Heart left ventricle (tissue), 16 donors: ENCODE measurements at regions not wholly inside any gene's neighbourhood (a gene's known extent, or its start where the extent isn't known, plus 50 kb on each side); places are given as distances from the start of the nearest gene placed in this dataset.
A peak's percentile ranks its signal among the peaks of the same experiment; 100 is the strongest.

Source experiments
- ATAC-seq, 4 donors: fragments of 200-7000 bp; cut with Tn5 transposase; one replicate each; pipeline ENCODE4 v1.9.1; 2020 to 2022; ENCODE audit warnings: moderate library complexity in 4 of 4, mild to moderate bottlenecking in 3 of 4, moderate number of reproducible peaks in 1 of 4
- DNase-seq, 5 donors: peaks; one replicate each; pipeline ENCODE4 v3.0.0-alpha.2; 2020
- H3K27ac ChIP-seq, 12 donors: fragments of 200-600 bp; sonication (generic) in 4 of 12; one replicate each; pipeline versions ENCODE4 v1.5.0 to v1.8.0; 2016 to 2022; ENCODE audit warnings: mild to moderate bottlenecking in 2 of 12
- H3K27me3 ChIP-seq, 9 donors: fragments of 200-600 bp; sonication (generic) in 2 of 9; one replicate each; pipeline versions ENCODE4 v1.5.1 to v1.8.0; 2016 to 2022; ENCODE audit warnings: mild to moderate bottlenecking in 3 of 9
- H3K36me3 ChIP-seq, 9 donors: fragments of 200-600 bp; sonication (generic) in 2 of 9; one replicate each; pipeline versions ENCODE4 v1.5.0 to v1.8.0; 2018 to 2022; ENCODE audit warnings: mild to moderate bottlenecking in 2 of 9
- H3K4me1 ChIP-seq, 12 donors: fragments of 200-600 bp; sonication (generic) in 4 of 12; one replicate each; pipeline versions ENCODE4 v1.5.0 to v1.8.0; 2016 to 2022; ENCODE audit warnings: mild to moderate bottlenecking in 3 of 12
- H3K4me3 ChIP-seq, 12 donors: fragments of 200-600 bp; sonication (generic) in 4 of 12; one replicate each; pipeline versions ENCODE4 v1.5.0 to v1.8.0; 2017 to 2022; ENCODE audit warnings: mild to moderate bottlenecking in 9 of 12, moderate library complexity in 4 of 12
- H3K9me3 ChIP-seq, 12 donors: fragments of 200-600 bp; sonication (generic) in 4 of 12; one replicate each; pipeline versions ENCODE4 v1.5.0 to v1.8.0; 2016 to 2022; ENCODE audit warnings: mild to moderate bottlenecking in 1 of 12
- CTCF ChIP-seq, 12 donors: fragments of 200-600 bp; sonication (generic) in 4 of 12; IDR thresholded peaks; one replicate each; pipeline versions ENCODE4 v1.5.0 to v1.8.0; 2018 to 2022; ENCODE audit warnings: antibody characterized with exemption in 12 of 12, mild to moderate bottlenecking in 5 of 12
- POLR2A ChIP-seq, 2 donors: fragments of 450-650 bp; IDR thresholded peaks; one replicate each; pipeline ENCODE4 v1.6.1; 2017; ENCODE audit warnings: antibody characterized with exemption in 2 of 2, mild to moderate bottlenecking in 2 of 2, moderate library complexity in 2 of 2
- WGBS, 4 donors: extraction: QIAGEN DNeasy Blood & Tissue Kit in 2 of 4; methylation state at CpG; one replicate each; pipeline versions ENCODE4 v1.1.5 to v1.1.7; 2013 to 2018; 5-methylcytosine and 5-hydroxymethylcytosine counted together
- intact Hi-C, 10 donors: fragments of 100-400 bp; cut with DNase I; formaldehyde crosslinking; loops; one replicate each; pipeline versions ENCODE4 v1.11.1 to v1.14.2; 2022
- donor health status: ischemic (EF 13 %, LVEDD 7.1; RV severe dilation, severe dysfunction).
- donor health status: healthy with polysubstance abuse.
- donor health status: DM: no; HTN: yes; CAD: no.
- donor health status: DM: no; HTN: no; CAD: no.
- donor health status: ischemic (EF 25% LVEDD 6.9; RV normal size, moderate dysfunction).
- donor health status: ischemic (EF 25% LVEDD 5.7; RV mildly dilated, moderate dysfunction).
- donor health status: healthy.
- donor health status: DM: yes; HTN: yes; CAD: no.
- donor health status: ischemic (EF 35%, LVEDD 5.7; RV mildly dilated, moderate dysfunction).
- donor health status: nonischemic (EF 11% LVEDD 7.7; RV severe dilation, severe dysfunction).
- donor health status: DM: yes; HTN: yes; CAD: no.
- donor health status: PGD.
- donor health status: ischemic (EF 29% LVEDD 5.4; RV normal size, mild dysfunction).
- donor health status: nonischemic (EF 23%, LVEDD 6.1; RV moderate dilation, normal function).

GRCh38 chr15:25170781-25171110, 216.0 kb downstream of the SNRPN start:
- H3K4me1 ChIP-seq = no peaks in the 10 kb centered on the region
- peak in 3 of 5 donors; percentile 3 to 33 (median 14) for DNase-seq
- intact Hi-C loops = no loop called here
- WGBS, 4 donors = 88 to 96% (median 91%) methylated on average over 4 to 6 of the region's 6 CpGs
- H3K4me3 ChIP-seq = no peak overlapping the region
- TF ChIP-seq CTCF (IDR thresholded peaks at IDR 0.05) (no peak), POLR2A (IDR thresholded peaks at IDR 0.05) (no peak)
- H3K9me3 ChIP-seq = peaks cover 0 to 48% (median 32%) of the 10 kb centered on the region in 12 donors
- ATAC-seq = no peak
- H3K36me3 ChIP-seq = no peaks in the 10 kb centered on the region
- H3K27ac ChIP-seq = no peak overlapping the region
- no peaks in the 10 kb centered on the region for H3K27me3 ChIP-seq

- Histone ChIP-seq H3K4me1 (no peaks in the 10 kb centered on the region), H3K9me3 (peaks cover 0 to 51% (median 33%) of the 10 kb centered on the region in 12 donors), H3K27ac (no peak overlapping the region), H3K4me3 (no peak overlapping the region), H3K36me3 (no peaks in the 10 kb centered on the region), H3K27me3 (no peaks in the 10 kb centered on the region)
- TF ChIP-seq POLR2A (IDR thresholded peaks at IDR 0.05) (no peak), CTCF (IDR thresholded peaks at IDR 0.05) (no peak)
- peak in 1 of 4 donors; percentile 18 for ATAC-seq
- peak in 2 of 5 donors; percentile 11 to 15 for DNase-seq
- intact Hi-C loops = no loop called here
- WGBS, 4 donors = 78 to 86% (median 83%) methylated on average over 7 to 10 of the region's 10 CpGs
Observed at GRCh38 chr15:25171111-25171811, 216.5 kb downstream of the SNRPN start.

GRCh38 chr15:25171856-25172687, 217.3 kb downstream of the SNRPN start:
- Histone ChIP-seq H3K4me3 (no peak overlapping the region), H3K9me3 (peaks cover 0 to 57% (median 36%) of the 10 kb centered on the region in 12 donors), H3K27me3 (no peaks in the 10 kb centered on the region), H3K36me3 (no peaks in the 10 kb centered on the region), H3K27ac (no peak overlapping the region), H3K4me1 (no peaks in the 10 kb centered on the region)
- 88 to 93% (median 91%) methylated on average over 7 to 9 of the region's 9 CpGs for WGBS, 4 donors
- ATAC-seq = peak in 1 of 4 donors; percentile 15
- intact Hi-C loops = no loop called here
- TF ChIP-seq CTCF (IDR thresholded peaks at IDR 0.05) = no peak
- TF ChIP-seq POLR2A (IDR thresholded peaks at IDR 0.05) = no peak
- peak in 3 of 5 donors; percentile 3 to 16 (median 8) for DNase-seq

GRCh38 chr15:25172691-25173090, 217.9 kb downstream of the SNRPN start:
- 80 to 84% (median 82%) methylated on average over 5 to 6 of the region's 6 CpGs for WGBS, 4 donors
- Histone ChIP-seq H3K36me3 (no peaks in the 10 kb centered on the region), H3K4me3 (no peak overlapping the region), H3K9me3 (peaks cover 0 to 57% (median 36%) of the 10 kb centered on the region in 12 donors), H3K27ac (no peak overlapping the region), H3K4me1 (no peaks in the 10 kb centered on the region), H3K27me3 (no peaks in the 10 kb centered on the region)
- ATAC-seq = no peak
- peak in 2 of 5 donors; percentile 4 for DNase-seq
- TF ChIP-seq POLR2A (IDR thresholded peaks at IDR 0.05) (no peak), CTCF (IDR thresholded peaks at IDR 0.05) (no peak)
- intact Hi-C loops = no loop called here
